HEK293 (cell line): ENCODE measurements at regions not wholly inside any gene's neighbourhood (a gene's known extent, or its start where the extent isn't known, plus 50 kb on each side); places are given as distances from the start of the nearest gene placed in this dataset.

Experiments used
- CTCF ChIA-PET: fragments of 350-600 bp; formaldehyde crosslinking; extraction: SDS; loops from one replicate; lab custom pipeline; 2021; ENCODE audit warnings: antibody characterized with exemption; lab: Yijun Ruan, JAX
- POLR2A ChIA-PET: fragments of 300-600 bp; formaldehyde crosslinking; extraction: SDS; loops from one replicate; lab custom pipeline; 2020; ENCODE audit warnings: antibody characterized with exemption, inconsistent platforms; lab: Yijun Ruan, JAX
- H3K27ac ChIP-seq: fragments of 200-500 bp; sonication (Bioruptor generic); 2 replicates; pipeline ENCODE4 v1.5.1; 2014; ENCODE audit warnings: low read depth, low read length, control low read depth, inconsistent platforms; ENCODE audit errors: extremely low read depth
- H3K36me3 ChIP-seq, 2 experiments: fragments of 200-500 bp in 1 of 2; sonication (Bioruptor generic) in 1 of 2; 1 replicate in 1 of 2; 2 replicates in 1 of 2; pipeline ENCODE4 v1.5.1; 2014 to 2017; ENCODE audit warnings: inconsistent platforms in 2 of 2, low read length in 2 of 2; ENCODE audit not compliant: control insufficient read depth in 2 of 2, insufficient read depth in 1 of 2
- H3K4me1 ChIP-seq: fragments of 200-500 bp; sonication (Bioruptor generic); 2 replicates; pipeline ENCODE4 v1.5.1; 2014; ENCODE audit warnings: mild to moderate bottlenecking, low read length, inconsistent platforms; ENCODE audit not compliant: control insufficient read depth, insufficient read depth
- H3K4me3 ChIP-seq: 2 replicates; pipeline ENCODE4 v1.5.1; 2011; ENCODE audit warnings: low read depth, mild to moderate bottlenecking, control low read depth, low read length, moderate library complexity
- H3K9me3 ChIP-seq: fragments of 200-500 bp; sonication (Bioruptor generic); 2 replicates; pipeline ENCODE4 v1.5.1; 2014; ENCODE audit warnings: low read depth, low read length, inconsistent platforms; ENCODE audit not compliant: control insufficient read depth, insufficient read depth
- GLI4 ChIP-seq: fragments of 450-650 bp; formaldehyde crosslinking; IDR thresholded peaks from 2 replicates; pipeline ENCODE4 v1.5.1; 2016; ENCODE audit warnings: missing biosample characterization, missing genetic modification characterization
- MEIS1 ChIP-seq: sonication (generic); formaldehyde crosslinking; IDR thresholded peaks from 2 replicates; pipeline ENCODE4 v1.8.1; 2022; ENCODE audit warnings: missing genetic modification reagents, mild to moderate bottlenecking, borderline replicate concordance
- SP3 ChIP-seq: fragments of 450-650 bp; formaldehyde crosslinking; IDR thresholded peaks from 2 replicates; pipeline ENCODE4 v1.5.1; 2016; ENCODE audit warnings: missing biosample characterization, missing genetic modification characterization
- TRIM28 ChIP-seq: IDR thresholded peaks from 2 replicates; pipeline ENCODE4 v1.6.1; 2011; ENCODE audit warnings: low read length, control low read depth, borderline replicate concordance
- ZBTB17 ChIP-seq: fragments of 450-650 bp; formaldehyde crosslinking; IDR thresholded peaks from 2 replicates; pipeline ENCODE4 v1.5.1; 2016; ENCODE audit warnings: missing biosample characterization, missing genetic modification characterization
- ZBTB48 ChIP-seq: fragments of 450-650 bp; formaldehyde crosslinking; IDR thresholded peaks from 2 replicates; pipeline ENCODE4 v1.5.1; 2016; ENCODE audit warnings: missing biosample characterization, missing genetic modification characterization
- ZNF223 ChIP-seq: fragments of 450-650 bp; formaldehyde crosslinking; IDR thresholded peaks from 2 replicates; pipeline ENCODE4 v1.5.1; 2016; ENCODE audit warnings: missing biosample characterization, missing genetic modification characterization
- ZNF394 ChIP-seq: fragments of 450-650 bp; formaldehyde crosslinking; IDR thresholded peaks from 2 replicates; pipeline ENCODE4 v1.5.1; 2016; ENCODE audit warnings: missing biosample characterization, missing genetic modification characterization, mild to moderate bottlenecking, moderate library complexity, borderline replicate concordance
- ZNF704 ChIP-seq: fragments of 450-650 bp; formaldehyde crosslinking; IDR thresholded peaks from 2 replicates; pipeline ENCODE4 v1.5.1; 2016; ENCODE audit warnings: missing biosample characterization, missing genetic modification characterization
- TF ChIP-seq, protein P1 (sequence below): fragments of 450-650 bp; formaldehyde crosslinking; IDR thresholded peaks from 2 replicates; pipeline ENCODE4 v1.5.1; 2016; ENCODE audit warnings: missing biosample characterization, missing genetic modification characterization, borderline replicate concordance
- TF ChIP-seq, protein P2 (sequence below): fragments of 450-650 bp; formaldehyde crosslinking; IDR thresholded peaks from 2 replicates; pipeline ENCODE4 v1.5.1; 2017; ENCODE audit warnings: missing biosample characterization, missing genetic modification characterization
- TF ChIP-seq, protein P3 (sequence below): fragments of 450-650 bp; formaldehyde crosslinking; IDR thresholded peaks from 2 replicates; pipeline ENCODE4 v1.5.1; 2016; ENCODE audit warnings: missing biosample characterization, missing genetic modification characterization
- TF ChIP-seq, protein P4 (sequence below): fragments of 450-650 bp; formaldehyde crosslinking; conservative IDR thresholded peaks from 2 replicates; pipeline ENCODE4 v1.5.1; 2016; ENCODE audit warnings: low read depth, missing biosample characterization, missing genetic modification characterization

GRCh38 chr20:20781029-20781428, 68.6 kb upstream of the RALGAPA2 start (continued):
- TF ChIP-seq, protein P1, sequence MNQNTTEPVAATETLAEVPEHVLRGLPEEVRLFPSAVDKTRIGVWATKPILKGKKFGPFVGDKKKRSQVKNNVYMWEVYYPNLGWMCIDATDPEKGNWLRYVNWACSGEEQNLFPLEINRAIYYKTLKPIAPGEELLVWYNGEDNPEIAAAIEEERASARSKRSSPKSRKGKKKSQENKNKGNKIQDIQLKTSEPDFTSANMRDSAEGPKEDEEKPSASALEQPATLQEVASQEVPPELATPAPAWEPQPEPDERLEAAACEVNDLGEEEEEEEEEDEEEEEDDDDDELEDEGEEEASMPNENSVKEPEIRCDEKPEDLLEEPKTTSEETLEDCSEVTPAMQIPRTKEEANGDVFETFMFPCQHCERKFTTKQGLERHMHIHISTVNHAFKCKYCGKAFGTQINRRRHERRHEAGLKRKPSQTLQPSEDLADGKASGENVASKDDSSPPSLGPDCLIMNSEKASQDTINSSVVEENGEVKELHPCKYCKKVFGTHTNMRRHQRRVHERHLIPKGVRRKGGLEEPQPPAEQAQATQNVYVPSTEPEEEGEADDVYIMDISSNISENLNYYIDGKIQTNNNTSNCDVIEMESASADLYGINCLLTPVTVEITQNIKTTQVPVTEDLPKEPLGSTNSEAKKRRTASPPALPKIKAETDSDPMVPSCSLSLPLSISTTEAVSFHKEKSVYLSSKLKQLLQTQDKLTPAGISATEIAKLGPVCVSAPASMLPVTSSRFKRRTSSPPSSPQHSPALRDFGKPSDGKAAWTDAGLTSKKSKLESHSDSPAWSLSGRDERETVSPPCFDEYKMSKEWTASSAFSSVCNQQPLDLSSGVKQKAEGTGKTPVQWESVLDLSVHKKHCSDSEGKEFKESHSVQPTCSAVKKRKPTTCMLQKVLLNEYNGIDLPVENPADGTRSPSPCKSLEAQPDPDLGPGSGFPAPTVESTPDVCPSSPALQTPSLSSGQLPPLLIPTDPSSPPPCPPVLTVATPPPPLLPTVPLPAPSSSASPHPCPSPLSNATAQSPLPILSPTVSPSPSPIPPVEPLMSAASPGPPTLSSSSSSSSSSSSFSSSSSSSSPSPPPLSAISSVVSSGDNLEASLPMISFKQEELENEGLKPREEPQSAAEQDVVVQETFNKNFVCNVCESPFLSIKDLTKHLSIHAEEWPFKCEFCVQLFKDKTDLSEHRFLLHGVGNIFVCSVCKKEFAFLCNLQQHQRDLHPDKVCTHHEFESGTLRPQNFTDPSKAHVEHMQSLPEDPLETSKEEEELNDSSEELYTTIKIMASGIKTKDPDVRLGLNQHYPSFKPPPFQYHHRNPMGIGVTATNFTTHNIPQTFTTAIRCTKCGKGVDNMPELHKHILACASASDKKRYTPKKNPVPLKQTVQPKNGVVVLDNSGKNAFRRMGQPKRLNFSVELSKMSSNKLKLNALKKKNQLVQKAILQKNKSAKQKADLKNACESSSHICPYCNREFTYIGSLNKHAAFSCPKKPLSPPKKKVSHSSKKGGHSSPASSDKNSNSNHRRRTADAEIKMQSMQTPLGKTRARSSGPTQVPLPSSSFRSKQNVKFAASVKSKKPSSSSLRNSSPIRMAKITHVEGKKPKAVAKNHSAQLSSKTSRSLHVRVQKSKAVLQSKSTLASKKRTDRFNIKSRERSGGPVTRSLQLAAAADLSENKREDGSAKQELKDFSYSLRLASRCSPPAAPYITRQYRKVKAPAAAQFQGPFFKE (tag by site-specific recombination), result no peak
- no peak for TF ChIP-seq ZNF394 (tag by site-specific recombination)
- TF ChIP-seq, protein P2, sequence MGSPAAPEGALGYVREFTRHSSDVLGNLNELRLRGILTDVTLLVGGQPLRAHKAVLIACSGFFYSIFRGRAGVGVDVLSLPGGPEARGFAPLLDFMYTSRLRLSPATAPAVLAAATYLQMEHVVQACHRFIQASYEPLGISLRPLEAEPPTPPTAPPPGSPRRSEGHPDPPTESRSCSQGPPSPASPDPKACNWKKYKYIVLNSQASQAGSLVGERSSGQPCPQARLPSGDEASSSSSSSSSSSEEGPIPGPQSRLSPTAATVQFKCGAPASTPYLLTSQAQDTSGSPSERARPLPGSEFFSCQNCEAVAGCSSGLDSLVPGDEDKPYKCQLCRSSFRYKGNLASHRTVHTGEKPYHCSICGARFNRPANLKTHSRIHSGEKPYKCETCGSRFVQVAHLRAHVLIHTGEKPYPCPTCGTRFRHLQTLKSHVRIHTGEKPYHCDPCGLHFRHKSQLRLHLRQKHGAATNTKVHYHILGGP, result no peak
- TF ChIP-seq GLI4 (tag by site-specific recombination), result no peak
- TF ChIP-seq SP3, result no peak

DNA sequence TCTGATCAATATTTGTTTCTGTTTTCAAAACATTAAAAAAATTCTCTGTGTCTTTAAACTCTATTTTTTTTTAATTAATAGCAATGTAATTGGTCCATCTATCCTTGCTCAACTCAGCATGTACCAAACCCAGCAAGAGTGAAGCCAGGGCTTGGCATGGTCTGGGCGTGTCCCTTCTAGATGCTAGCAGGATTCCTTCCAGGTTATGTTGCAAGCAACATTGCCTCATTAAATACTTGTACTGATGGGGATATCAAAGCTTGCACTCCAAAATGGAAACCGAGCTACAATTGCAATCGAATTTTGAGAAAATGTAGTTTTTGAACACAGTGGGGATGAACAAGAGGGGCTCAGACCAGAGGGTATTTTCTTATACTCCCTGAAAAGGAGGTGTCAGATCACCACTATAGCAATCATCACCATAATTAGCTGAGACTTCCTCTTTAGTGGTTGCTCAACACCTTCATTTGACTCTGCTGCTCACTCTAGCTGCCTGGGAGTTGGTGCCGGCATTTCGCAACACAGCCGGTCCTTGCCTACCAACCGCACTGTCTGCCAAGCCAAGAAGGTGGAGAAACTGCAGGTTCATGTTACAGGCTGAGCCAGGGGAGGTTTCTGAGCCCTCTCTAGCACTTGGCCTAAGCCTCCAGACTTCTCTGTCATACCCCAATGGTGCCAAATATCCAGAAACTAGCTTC, 67.8 kb upstream of the RALGAPA2 start:
- Histone ChIP-seq H3K27ac (no peak overlapping the region), H3K36me3 (no peaks in the 10 kb centered on the region), H3K4me3 (no peak overlapping the region), H3K9me3 (no peaks in the 10 kb centered on the region), H3K4me1 (no peaks in the 10 kb centered on the region)
- POLR2A ChIA-PET, result no interaction called here
- no peak for TF ChIP-seq ZNF223
- peak; percentile 38; the same call in 1 of the 2 replicates for TF ChIP-seq ZBTB17 (tag by site-specific recombination)
- TF ChIP-seq TRIM28, result no peak
- TF ChIP-seq MEIS1 (CRISPR knock-in tag), result no peak
- TF ChIP-seq, protein P3, sequence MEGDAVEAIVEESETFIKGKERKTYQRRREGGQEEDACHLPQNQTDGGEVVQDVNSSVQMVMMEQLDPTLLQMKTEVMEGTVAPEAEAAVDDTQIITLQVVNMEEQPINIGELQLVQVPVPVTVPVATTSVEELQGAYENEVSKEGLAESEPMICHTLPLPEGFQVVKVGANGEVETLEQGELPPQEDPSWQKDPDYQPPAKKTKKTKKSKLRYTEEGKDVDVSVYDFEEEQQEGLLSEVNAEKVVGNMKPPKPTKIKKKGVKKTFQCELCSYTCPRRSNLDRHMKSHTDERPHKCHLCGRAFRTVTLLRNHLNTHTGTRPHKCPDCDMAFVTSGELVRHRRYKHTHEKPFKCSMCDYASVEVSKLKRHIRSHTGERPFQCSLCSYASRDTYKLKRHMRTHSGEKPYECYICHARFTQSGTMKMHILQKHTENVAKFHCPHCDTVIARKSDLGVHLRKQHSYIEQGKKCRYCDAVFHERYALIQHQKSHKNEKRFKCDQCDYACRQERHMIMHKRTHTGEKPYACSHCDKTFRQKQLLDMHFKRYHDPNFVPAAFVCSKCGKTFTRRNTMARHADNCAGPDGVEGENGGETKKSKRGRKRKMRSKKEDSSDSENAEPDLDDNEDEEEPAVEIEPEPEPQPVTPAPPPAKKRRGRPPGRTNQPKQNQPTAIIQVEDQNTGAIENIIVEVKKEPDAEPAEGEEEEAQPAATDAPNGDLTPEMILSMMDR, result no peak
- TF ChIP-seq ZNF704, result no peak
- no peak for TF ChIP-seq ZBTB48 (tag by site-specific recombination)
- TF ChIP-seq, protein P4, sequence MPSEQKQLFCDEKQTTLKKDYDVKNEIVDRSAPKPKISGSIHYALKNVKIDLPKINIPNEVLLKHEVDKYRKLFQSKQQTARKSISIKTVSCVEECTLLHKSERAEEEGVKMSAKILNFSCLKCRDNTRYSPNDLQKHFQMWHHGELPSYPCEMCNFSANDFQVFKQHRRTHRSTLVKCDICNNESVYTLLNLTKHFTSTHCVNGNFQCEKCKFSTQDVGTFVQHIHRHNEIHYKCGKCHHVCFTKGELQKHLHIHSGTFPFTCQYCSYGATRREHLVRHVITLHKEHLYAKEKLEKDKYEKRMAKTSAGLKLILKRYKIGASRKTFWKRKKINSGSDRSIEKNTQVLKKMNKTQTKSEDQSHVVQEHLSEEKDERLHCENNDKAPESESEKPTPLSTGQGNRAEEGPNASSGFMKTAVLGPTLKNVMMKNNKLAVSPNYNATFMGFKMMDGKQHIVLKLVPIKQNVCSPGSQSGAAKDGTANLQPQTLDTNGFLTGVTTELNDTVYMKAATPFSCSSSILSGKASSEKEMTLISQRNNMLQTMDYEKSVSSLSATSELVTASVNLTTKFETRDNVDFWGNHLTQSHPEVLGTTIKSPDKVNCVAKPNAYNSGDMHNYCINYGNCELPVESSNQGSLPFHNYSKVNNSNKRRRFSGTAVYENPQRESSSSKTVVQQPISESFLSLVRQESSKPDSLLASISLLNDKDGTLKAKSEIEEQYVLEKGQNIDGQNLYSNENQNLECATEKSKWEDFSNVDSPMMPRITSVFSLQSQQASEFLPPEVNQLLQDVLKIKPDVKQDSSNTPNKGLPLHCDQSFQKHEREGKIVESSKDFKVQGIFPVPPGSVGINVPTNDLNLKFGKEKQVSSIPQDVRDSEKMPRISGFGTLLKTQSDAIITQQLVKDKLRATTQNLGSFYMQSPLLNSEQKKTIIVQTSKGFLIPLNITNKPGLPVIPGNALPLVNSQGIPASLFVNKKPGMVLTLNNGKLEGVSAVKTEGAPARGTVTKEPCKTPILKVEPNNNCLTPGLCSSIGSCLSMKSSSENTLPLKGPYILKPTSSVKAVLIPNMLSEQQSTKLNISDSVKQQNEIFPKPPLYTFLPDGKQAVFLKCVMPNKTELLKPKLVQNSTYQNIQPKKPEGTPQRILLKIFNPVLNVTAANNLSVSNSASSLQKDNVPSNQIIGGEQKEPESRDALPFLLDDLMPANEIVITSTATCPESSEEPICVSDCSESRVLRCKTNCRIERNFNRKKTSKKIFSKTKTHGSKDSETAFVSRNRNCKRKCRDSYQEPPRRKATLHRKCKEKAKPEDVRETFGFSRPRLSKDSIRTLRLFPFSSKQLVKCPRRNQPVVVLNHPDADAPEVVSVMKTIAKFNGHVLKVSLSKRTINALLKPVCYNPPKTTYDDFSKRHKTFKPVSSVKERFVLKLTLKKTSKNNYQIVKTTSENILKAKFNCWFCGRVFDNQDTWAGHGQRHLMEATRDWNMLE, result no peak
- CTCF ChIA-PET, result interaction anchor here (0.6 to 0.8 kb wide), 2 partner anchors 115 to 457 kb away, joined by 3 read pairs; no protein-coding TSS in a partner anchor
